ENCODE measurements at regions not wholly inside any gene's neighbourhood (a gene's known extent, or its start where the extent isn't known, plus 50 kb on each side); places are given as distances from the start of the nearest gene placed in this dataset.

DNA sequence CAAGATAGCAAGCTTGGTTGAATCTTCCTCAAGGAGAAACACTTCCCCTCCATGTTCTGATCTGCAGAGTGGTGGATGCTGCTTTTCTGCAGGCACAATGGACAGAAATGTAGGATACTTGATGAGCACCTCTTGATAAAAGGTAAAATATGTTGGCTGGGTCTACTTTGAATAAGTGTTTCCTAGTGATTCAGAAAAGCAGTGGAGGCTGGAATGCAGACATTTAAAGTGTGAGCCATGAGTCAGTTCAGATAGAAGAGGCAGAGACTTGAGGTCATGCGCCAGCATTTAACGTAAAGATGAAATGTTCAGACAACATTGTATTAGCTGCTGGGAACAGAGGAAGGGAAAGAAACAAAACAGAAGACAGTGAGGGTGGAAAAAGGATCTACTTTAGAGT lies 403.1 kb downstream of the ADRA2A start:
- 84 to 91% (median 91%) methylated on average over 2 of the region's 2 CpGs for WGBS, 3 donors
- Histone ChIP-seq H3K4me3 (no peak overlapping the region), H3K27ac (no peak overlapping the region), H3K27me3 (no peaks in the 10 kb centered on the region), H3K36me3 (no peaks in the 10 kb centered on the region), H3K9me3 (no peaks in the 10 kb centered on the region), H3K4me1 (ENCODE audit: insufficient read depth) (no peaks in the 10 kb centered on the region)
- intact Hi-C loops (cut with DNase I): no loop called here
- TF ChIP-seq POLR2A (IDR thresholded peaks at IDR 0.05) (no peak), EP300 (IDR thresholded peaks at IDR 0.05) (no peak)
- TF ChIP-seq, protein P1, sequence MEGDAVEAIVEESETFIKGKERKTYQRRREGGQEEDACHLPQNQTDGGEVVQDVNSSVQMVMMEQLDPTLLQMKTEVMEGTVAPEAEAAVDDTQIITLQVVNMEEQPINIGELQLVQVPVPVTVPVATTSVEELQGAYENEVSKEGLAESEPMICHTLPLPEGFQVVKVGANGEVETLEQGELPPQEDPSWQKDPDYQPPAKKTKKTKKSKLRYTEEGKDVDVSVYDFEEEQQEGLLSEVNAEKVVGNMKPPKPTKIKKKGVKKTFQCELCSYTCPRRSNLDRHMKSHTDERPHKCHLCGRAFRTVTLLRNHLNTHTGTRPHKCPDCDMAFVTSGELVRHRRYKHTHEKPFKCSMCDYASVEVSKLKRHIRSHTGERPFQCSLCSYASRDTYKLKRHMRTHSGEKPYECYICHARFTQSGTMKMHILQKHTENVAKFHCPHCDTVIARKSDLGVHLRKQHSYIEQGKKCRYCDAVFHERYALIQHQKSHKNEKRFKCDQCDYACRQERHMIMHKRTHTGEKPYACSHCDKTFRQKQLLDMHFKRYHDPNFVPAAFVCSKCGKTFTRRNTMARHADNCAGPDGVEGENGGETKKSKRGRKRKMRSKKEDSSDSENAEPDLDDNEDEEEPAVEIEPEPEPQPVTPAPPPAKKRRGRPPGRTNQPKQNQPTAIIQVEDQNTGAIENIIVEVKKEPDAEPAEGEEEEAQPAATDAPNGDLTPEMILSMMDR (IDR thresholded peaks at IDR 0.05): no peak
- no peak for DNase-seq

DNA sequence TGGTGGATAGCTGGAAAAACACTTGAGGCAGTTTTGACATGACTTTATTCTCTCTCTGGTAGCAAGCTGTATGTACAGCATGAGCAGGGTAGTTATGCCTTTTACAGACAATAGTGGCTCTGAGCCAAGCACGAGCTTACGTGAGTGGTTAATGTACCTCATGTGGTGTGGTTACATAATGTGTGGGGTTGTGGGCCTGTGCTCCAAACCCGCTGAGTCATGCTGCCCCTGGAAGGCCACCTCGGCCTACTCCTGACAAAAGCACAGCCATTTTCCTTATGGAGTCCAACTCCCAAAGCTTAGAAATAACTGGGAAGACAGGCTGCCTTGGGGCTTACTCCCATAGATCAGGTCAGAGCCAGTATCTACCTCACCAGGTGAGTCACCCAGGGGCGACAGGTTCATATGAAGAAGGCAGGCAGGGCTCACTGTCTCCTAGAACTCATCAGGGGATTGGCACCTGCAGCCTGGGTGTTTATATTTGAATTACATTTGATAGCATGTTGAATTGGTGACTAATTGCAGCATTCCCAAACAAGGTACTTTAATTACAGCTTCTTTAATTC lies 404.5 kb downstream of the ADRA2A start:
- no peak overlapping the region for H3K4me3 ChIP-seq
- WGBS, 3 donors: 82 to 89% (median 84%) methylated on average over 5 of the region's 5 CpGs
- H3K27ac ChIP-seq: no peak overlapping the region
- no peaks in the 10 kb centered on the region for H3K27me3 ChIP-seq
- TF ChIP-seq POLR2A (IDR thresholded peaks at IDR 0.05): no peak
- no peak for TF ChIP-seq EP300 (IDR thresholded peaks at IDR 0.05)
- TF ChIP-seq, protein P1 (IDR thresholded peaks at IDR 0.05): no peak
- no peaks in the 10 kb centered on the region for H3K36me3 ChIP-seq
- no peaks in the 10 kb centered on the region for H3K4me1 ChIP-seq (ENCODE audit: insufficient read depth)
- no peak for DNase-seq
- no peaks in the 10 kb centered on the region for H3K9me3 ChIP-seq
- intact Hi-C loops (cut with DNase I): no loop called here

DNA sequence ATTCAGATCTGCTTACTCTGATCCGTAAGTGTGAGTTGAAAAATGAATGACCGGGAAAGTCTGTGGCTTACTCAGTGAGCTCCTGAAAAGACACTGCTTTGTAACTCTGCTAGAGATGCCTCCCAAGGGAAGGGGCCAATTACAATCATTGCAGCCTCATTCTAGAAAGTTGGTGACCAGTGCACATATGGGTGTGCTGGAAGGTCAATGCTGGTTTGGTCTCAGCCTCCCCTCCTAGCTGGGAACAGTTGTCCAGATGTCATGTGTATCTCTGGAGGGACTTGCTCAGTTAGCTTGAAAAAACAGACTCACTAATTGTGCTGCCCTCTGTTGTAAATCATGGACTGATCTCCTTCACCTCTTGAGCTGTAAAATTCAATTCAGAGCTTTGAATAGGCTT lies 405.0 kb downstream of the ADRA2A start:
- Histone ChIP-seq H3K27me3 (no peaks in the 10 kb centered on the region), H3K27ac (no peak overlapping the region), H3K9me3 (no peaks in the 10 kb centered on the region), H3K4me3 (no peak overlapping the region), H3K36me3 (no peaks in the 10 kb centered on the region), H3K4me1 (ENCODE audit: insufficient read depth) (no peaks in the 10 kb centered on the region)
- DNase-seq: no peak
- no peak for TF ChIP-seq POLR2A (IDR thresholded peaks at IDR 0.05)
- no peak for TF ChIP-seq EP300 (IDR thresholded peaks at IDR 0.05)
- TF ChIP-seq, protein P1 (IDR thresholded peaks at IDR 0.05): no peak
- intact Hi-C loops (cut with DNase I): no loop called here
- 82 to 87% (median 85%) methylated on average over 2 of the region's 2 CpGs for WGBS, 3 donors

DNA sequence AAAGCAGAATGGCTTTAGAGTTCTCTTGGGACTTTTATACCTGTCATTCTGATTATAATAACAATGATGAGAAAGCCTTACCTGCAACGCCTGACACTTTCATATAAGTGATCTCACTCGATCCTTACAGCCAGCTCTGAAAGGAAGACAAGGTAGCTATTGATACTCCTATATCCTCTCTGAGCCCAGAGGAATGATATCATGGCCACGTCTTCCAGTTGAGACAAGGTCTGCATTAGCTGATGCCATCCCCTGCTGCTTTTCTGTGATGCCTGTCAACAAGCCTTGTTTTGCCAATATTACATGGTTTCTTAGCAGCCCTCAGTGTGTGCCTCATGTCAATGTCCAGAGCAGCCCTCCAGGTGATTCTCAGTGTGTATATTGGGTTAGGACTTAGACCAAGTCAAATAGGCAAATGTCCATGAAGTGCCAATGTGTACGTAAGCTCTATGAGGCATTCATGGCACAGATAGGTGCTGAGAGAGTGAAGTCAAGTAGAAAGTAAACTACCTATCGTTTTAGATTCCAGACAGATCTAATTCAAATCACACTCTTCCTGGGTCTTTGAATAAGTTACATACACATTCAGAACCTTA lies 405.9 kb downstream of the ADRA2A start:
- H3K27me3 ChIP-seq: no peaks in the 10 kb centered on the region
- 85 to 89% (median 86%) methylated on average over 5 of the region's 5 CpGs for WGBS, 3 donors
- no peak for TF ChIP-seq POLR2A (IDR thresholded peaks at IDR 0.05)
- TF ChIP-seq, protein P1 (IDR thresholded peaks at IDR 0.05): no peak
- no peak for TF ChIP-seq EP300 (IDR thresholded peaks at IDR 0.05)
- H3K27ac ChIP-seq: no peak overlapping the region
- no peaks in the 10 kb centered on the region for H3K4me1 ChIP-seq (ENCODE audit: insufficient read depth)
- H3K36me3 ChIP-seq: no peaks in the 10 kb centered on the region
- H3K9me3 ChIP-seq: no peaks in the 10 kb centered on the region
- intact Hi-C loops (cut with DNase I): no loop called here
- no peak for DNase-seq
- H3K4me3 ChIP-seq: no peak overlapping the region
